GM23338 (cell line): ENCODE measurements at regions not wholly inside any gene's neighbourhood (a gene's known extent, or its start where the extent isn't known, plus 50 kb on each side); places are given as distances from the start of the nearest gene placed in this dataset.

Source experiments
- CREB1 ChIP-seq: fragments of 250-450 bp; sonication (Bioruptor Pico); IDR thresholded peaks from 2 replicates; pipeline ENCODE4 v1.5.0; 2020; ENCODE audit warnings: low read depth, mild to moderate bottlenecking, moderate library complexity
- CTCF ChIP-seq, 2 experiments: fragments of 200-600 bp in 1 of 2; sonication (generic) in 1 of 2; conservative IDR thresholded peaks; 2 replicates each; pipeline versions ENCODE4 v1.5.1 to v1.6.1; 2016 to 2017; ENCODE audit warnings: antibody characterized with exemption in 2 of 2, low read depth in 2 of 2, mild to moderate bottlenecking in 2 of 2, moderate library complexity in 1 of 2
- EZH2 ChIP-seq: fragments of 200-600 bp; sonication (generic); IDR thresholded peaks from one replicate; pipeline ENCODE4 v1.8.0; 2017; ENCODE audit warnings: antibody characterized with exemption, mild to moderate bottlenecking, low read depth; ENCODE audit not compliant: unreplicated experiment
- EZH2phosphoT487 ChIP-seq: fragments of 200-600 bp; sonication (generic); IDR thresholded peaks from one replicate; pipeline ENCODE4 v1.8.1; 2018; ENCODE audit warnings: antibody characterized with exemption; ENCODE audit not compliant: unreplicated experiment
- JUNB ChIP-seq: IDR thresholded peaks from one replicate; pipeline ENCODE4 v1.6.1; 2016; ENCODE audit warnings: antibody characterized with exemption; ENCODE audit not compliant: unreplicated experiment
- POLR2AphosphoS5 ChIP-seq: IDR thresholded peaks from 2 replicates; pipeline ENCODE4 v1.6.1; 2016; ENCODE audit warnings: antibody characterized with exemption, low read depth
- ZNF114 ChIP-seq: fragments of 250-450 bp; sonication (Bioruptor Pico); IDR thresholded peaks from 2 replicates; pipeline ENCODE4 v1.5.0; 2020; ENCODE audit warnings: mild to moderate bottlenecking, moderate library complexity
- ZNF462 ChIP-seq: fragments of 250-450 bp; sonication (Bioruptor Pico); IDR thresholded peaks from 2 replicates; pipeline ENCODE4 v1.5.0; 2020; ENCODE audit warnings: mild to moderate bottlenecking, moderate library complexity
- TF ChIP-seq, protein P1 (sequence below): IDR thresholded peaks from one replicate; pipeline ENCODE4 v1.6.1; 2018; ENCODE audit warnings: antibody characterized with exemption; ENCODE audit not compliant: unreplicated experiment

DNA sequence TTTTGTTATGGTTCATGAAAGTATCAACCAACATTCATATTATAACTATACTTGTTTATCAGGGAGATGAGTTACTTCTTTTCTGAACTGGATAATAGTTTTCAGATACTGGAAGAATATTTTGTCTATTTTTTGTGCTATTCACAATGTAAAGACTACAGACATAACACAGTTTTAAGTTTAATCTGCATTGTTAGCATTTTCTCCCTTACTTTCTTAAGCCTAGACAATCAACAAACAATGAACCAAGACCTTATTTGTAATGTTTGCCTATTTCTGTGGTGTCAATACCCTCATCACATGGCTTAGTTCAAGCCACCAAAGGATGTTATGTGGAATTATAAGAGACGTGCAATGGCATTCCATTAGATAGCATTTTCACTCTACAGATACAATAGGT lies 119.5 kb downstream of the CAVIN4 start:
- no peak for TF ChIP-seq CREB1 (CRISPR knock-in tag)
- TF ChIP-seq, protein P1, sequence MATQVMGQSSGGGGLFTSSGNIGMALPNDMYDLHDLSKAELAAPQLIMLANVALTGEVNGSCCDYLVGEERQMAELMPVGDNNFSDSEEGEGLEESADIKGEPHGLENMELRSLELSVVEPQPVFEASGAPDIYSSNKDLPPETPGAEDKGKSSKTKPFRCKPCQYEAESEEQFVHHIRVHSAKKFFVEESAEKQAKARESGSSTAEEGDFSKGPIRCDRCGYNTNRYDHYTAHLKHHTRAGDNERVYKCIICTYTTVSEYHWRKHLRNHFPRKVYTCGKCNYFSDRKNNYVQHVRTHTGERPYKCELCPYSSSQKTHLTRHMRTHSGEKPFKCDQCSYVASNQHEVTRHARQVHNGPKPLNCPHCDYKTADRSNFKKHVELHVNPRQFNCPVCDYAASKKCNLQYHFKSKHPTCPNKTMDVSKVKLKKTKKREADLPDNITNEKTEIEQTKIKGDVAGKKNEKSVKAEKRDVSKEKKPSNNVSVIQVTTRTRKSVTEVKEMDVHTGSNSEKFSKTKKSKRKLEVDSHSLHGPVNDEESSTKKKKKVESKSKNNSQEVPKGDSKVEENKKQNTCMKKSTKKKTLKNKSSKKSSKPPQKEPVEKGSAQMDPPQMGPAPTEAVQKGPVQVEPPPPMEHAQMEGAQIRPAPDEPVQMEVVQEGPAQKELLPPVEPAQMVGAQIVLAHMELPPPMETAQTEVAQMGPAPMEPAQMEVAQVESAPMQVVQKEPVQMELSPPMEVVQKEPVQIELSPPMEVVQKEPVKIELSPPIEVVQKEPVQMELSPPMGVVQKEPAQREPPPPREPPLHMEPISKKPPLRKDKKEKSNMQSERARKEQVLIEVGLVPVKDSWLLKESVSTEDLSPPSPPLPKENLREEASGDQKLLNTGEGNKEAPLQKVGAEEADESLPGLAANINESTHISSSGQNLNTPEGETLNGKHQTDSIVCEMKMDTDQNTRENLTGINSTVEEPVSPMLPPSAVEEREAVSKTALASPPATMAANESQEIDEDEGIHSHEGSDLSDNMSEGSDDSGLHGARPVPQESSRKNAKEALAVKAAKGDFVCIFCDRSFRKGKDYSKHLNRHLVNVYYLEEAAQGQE = no peak
- TF ChIP-seq CTCF (conservative IDR thresholded peaks at IDR 0.05; ENCODE audit: low read depth in 2 of 2) = no peak
- no peak for TF ChIP-seq EZH2phosphoT487
- TF ChIP-seq JUNB = no peak
- no peak for TF ChIP-seq EZH2
- no peak for TF ChIP-seq POLR2AphosphoS5
- no peak for TF ChIP-seq ZNF114 (CRISPR knock-in tag)
- TF ChIP-seq ZNF462 (CRISPR knock-in tag) = no peak
